B cell (primary cell): ENCODE measurements at regions not wholly inside any gene's neighbourhood (a gene's known extent, or its start where the extent isn't known, plus 50 kb on each side); places are given as distances from the start of the nearest gene placed in this dataset.

Source experiments
- ATAC-seq: fragments of 200-7000 bp; cut with Tn5 transposase; one replicate; pipeline ENCODE4 v1.10.0; 2021; ENCODE audit warnings: low read depth, mild to moderate bottlenecking, moderate number of reproducible peaks, moderate library complexity
- CTCF ChIA-PET: fragments of 350-600 bp; sonication (Branson Sonifier 250); formaldehyde crosslinking; loops from one replicate; lab custom pipeline; 2021; ENCODE audit warnings: antibody characterized with exemption, inconsistent platforms; lab: Charles Lee
- POLR2A ChIA-PET: fragments of 350-600 bp; sonication (Branson Sonifier 250); formaldehyde crosslinking; loops from one replicate; lab custom pipeline; 2021; ENCODE audit warnings: antibody characterized with exemption; lab: Charles Lee
- DNase-seq: peaks from one replicate; pipeline ENCODE4 v3.0.0; 2013
- H2AFZ ChIP-seq: 2 replicates; pipeline ENCODE4 v1.6.1; 2012; ENCODE audit warnings: mild to moderate bottlenecking, low read depth, low read length; ENCODE audit not compliant: insufficient read depth, poor library complexity, severe bottlenecking
- H3K27ac ChIP-seq, 2 donors: 1 replicate in 1 of 2; 2 replicates in 1 of 2; pipeline ENCODE4 v1.5.1; 2012 to 2013; ENCODE audit warnings: low read length in 2 of 2, mild to moderate bottlenecking in 2 of 2, moderate library complexity in 1 of 2
- H3K27me3 ChIP-seq, 4 experiments: fragments of 200-600 bp in 1 of 4; sonication (generic) in 1 of 4; replicated peaks in 1 of 4; 1 replicate in 2 of 4; 2 replicates in 2 of 4; pipeline versions ENCODE4 v1.6.1 to v1.7.0; 2013 to 2016; ENCODE audit warnings: low read length in 3 of 4, mild to moderate bottlenecking in 2 of 4, mixed read lengths in 1 of 4, moderate library complexity in 1 of 4; ENCODE audit not compliant: insufficient read depth in 4 of 4, control insufficient read depth in 3 of 4; ENCODE audit errors: control extremely low read depth in 1 of 4
- H3K36me3 ChIP-seq, 2 experiments: replicated peaks in 1 of 2; 1 replicate in 1 of 2; 2 replicates in 1 of 2; pipeline versions ENCODE4 v1.6.1 to v1.7.1; 2013; ENCODE audit warnings: low read length in 1 of 2; ENCODE audit not compliant: insufficient read depth in 2 of 2, control insufficient read depth in 1 of 2; ENCODE audit errors: control extremely low read depth in 1 of 2, extremely low read depth in 1 of 2
- H3K4me1 ChIP-seq, 2 donors: fragments of 200-600 bp in 1 of 2; sonication (generic) in 1 of 2; 1 replicate in 1 of 2; 2 replicates in 1 of 2; pipeline versions ENCODE4 v1.5.1 to v1.6.1; 2013 to 2017; ENCODE audit warnings: low read length in 2 of 2; ENCODE audit not compliant: control insufficient read depth in 2 of 2, insufficient read depth in 2 of 2
- H3K4me2 ChIP-seq: replicated peaks from 2 replicates; pipeline ENCODE3; 2012; ENCODE audit warnings: mild to moderate bottlenecking, low read depth, low read length; ENCODE audit not compliant: poor library complexity, severe bottlenecking
- H3K4me3 ChIP-seq, 5 experiments: fragments of 200-600 bp in 1 of 5; sonication (generic) in 1 of 5; 1 replicate in 3 of 5; 2 replicates in 2 of 5; pipeline versions ENCODE4 v1.5.1 to v1.7.0; 2011 to 2016; ENCODE audit warnings: low read length in 4 of 5, mild to moderate bottlenecking in 4 of 5, low read depth in 2 of 5, control low read depth in 1 of 5, moderate library complexity in 1 of 5; ENCODE audit not compliant: insufficient read depth in 1 of 5; ENCODE audit errors: control extremely low read depth in 1 of 5, extremely low read depth in 1 of 5
- H3K79me2 ChIP-seq: fragments of 200-600 bp; sonication (generic); one replicate; pipeline ENCODE4 v1.6.0; 2016; ENCODE audit warnings: low read length; ENCODE audit not compliant: control insufficient read depth, insufficient read depth
- H3K9ac ChIP-seq: fragments of 200-600 bp; sonication (generic); 2 replicates; pipeline ENCODE4 v1.6.1; 2017; ENCODE audit warnings: mild to moderate bottlenecking, low read length, moderate library complexity
- H3K9me3 ChIP-seq, 3 donors: one replicate each; pipeline versions ENCODE4 v1.6.1 to v1.7.1; 2013; ENCODE audit warnings: low read length in 2 of 3; ENCODE audit not compliant: control insufficient read depth in 2 of 3, insufficient read depth in 1 of 3; ENCODE audit errors: control extremely low read depth in 1 of 3
- H4K20me1 ChIP-seq: 2 replicates; pipeline ENCODE4 v1.6.0; 2012; ENCODE audit warnings: mild to moderate bottlenecking, low read length; ENCODE audit not compliant: insufficient read depth, control insufficient read depth, poor library complexity, severe bottlenecking
- H3K27ac Mint-ChIP-seq: one replicate; pipeline ENCODE4 v1.8.0; 2021; ENCODE audit warnings: mixed read lengths
- H3K27me3 Mint-ChIP-seq: one replicate; pipeline ENCODE4 v1.8.0; 2021; ENCODE audit warnings: mixed read lengths
- H3K4me1 Mint-ChIP-seq: one replicate; pipeline ENCODE4 v1.8.0; 2021; ENCODE audit warnings: mixed read lengths
- H3K4me3 Mint-ChIP-seq: one replicate; pipeline ENCODE4 v1.8.0; 2021; ENCODE audit warnings: mixed read lengths
- H3K9me3 Mint-ChIP-seq: one replicate; pipeline ENCODE4 v1.8.0; 2022; ENCODE audit warnings: mixed read lengths; ENCODE audit not compliant: insufficient read depth
- CTCF ChIP-seq: fragments of 200-600 bp; IDR thresholded peaks from one replicate; pipeline ENCODE4 v1.8.0; 2022; ENCODE audit warnings: antibody characterized with exemption, mild to moderate bottlenecking
- EZH2 ChIP-seq: IDR thresholded peaks from 2 replicates; pipeline ENCODE4 v1.6.1; 2012; ENCODE audit warnings: borderline replicate concordance, low read depth, mild to moderate bottlenecking, moderate library complexity, low read length; ENCODE audit not compliant: insufficient read depth, poor library complexity, severe bottlenecking
- WGBS: methylation state at CpG from one replicate; pipeline ENCODE4 v1.1.5; 2013; ENCODE audit warnings: missing lambda C conversion rate; ENCODE audit not compliant: insufficient coverage; 5-methylcytosine and 5-hydroxymethylcytosine counted together
- intact Hi-C: fragments of 100-400 bp; cut with micrococcal nuclease; formaldehyde crosslinking; loops from one replicate; pipeline ENCODE4 v1.10.0; 2022

- H3K27me3 Mint-ChIP-seq = peaks cover 16% of the 10 kb centered on the region
- H3K27ac ChIP-seq = no peak overlapping the region
- H3K4me3 ChIP-seq = no peak overlapping the region
- no peak overlapping the region for H3K4me2 ChIP-seq
- TF ChIP-seq CTCF (no peak), EZH2 (no peak)
- no peaks in the 10 kb centered on the region for H4K20me1 ChIP-seq
- H3K9me3 ChIP-seq = no peaks in the 10 kb centered on the region
- H3K9me3 Mint-ChIP-seq = no peaks in the 10 kb centered on the region
- ATAC-seq (no peak), DNase-seq (no peak)
- no peaks in the 10 kb centered on the region for H3K79me2 ChIP-seq
- ChIA-PET CTCF (no interaction called here), POLR2A (no interaction called here)
- H3K4me1 Mint-ChIP-seq = no peaks in the 10 kb centered on the region
- no CpG with 5 or more reads among the region's 6 CpGs for WGBS
- H3K4me1 ChIP-seq = no peaks in the 10 kb centered on the region
- intact Hi-C loops = no loop called here
- no peak overlapping the region for H3K4me3 Mint-ChIP-seq
- no peak overlapping the region for H3K27ac Mint-ChIP-seq
- no peak overlapping the region for H3K9ac ChIP-seq
- H2AFZ ChIP-seq = no peak overlapping the region
- H3K36me3 ChIP-seq = no peaks in the 10 kb centered on the region
- peaks cover 0 to 7% (median 2%) of the 10 kb centered on the region in 4 experiments for H3K27me3 ChIP-seq
Measured at GRCh38 chr16:87115646-87116045, 201.5 kb downstream of the C16orf95 start.

- Histone ChIP-seq H3K36me3 (no peaks in the 10 kb centered on the region), H3K27ac (no peak overlapping the region), H3K4me1 (no peaks in the 10 kb centered on the region), H3K9me3 (no peaks in the 10 kb centered on the region), H3K79me2 (no peaks in the 10 kb centered on the region), H3K4me2 (no peak overlapping the region), H3K27me3 (peaks cover 0 to 10% (median 2%) of the 10 kb centered on the region in 4 experiments), H2AFZ (no peak overlapping the region), H3K9ac (no peak overlapping the region), H3K4me3 (no peak overlapping the region), H4K20me1 (no peaks in the 10 kb centered on the region)
- ChIA-PET CTCF (no interaction called here), POLR2A (no interaction called here)
- no peaks in the 10 kb centered on the region for H3K9me3 Mint-ChIP-seq
- H3K27me3 Mint-ChIP-seq = peaks cover 26% of the 10 kb centered on the region
- no peaks in the 10 kb centered on the region for H3K4me1 Mint-ChIP-seq
- DNase-seq = no peak
- no peak overlapping the region for H3K4me3 Mint-ChIP-seq
- 15% methylated on average over 9 of the region's 12 CpGs for WGBS
- H3K27ac Mint-ChIP-seq = no peak overlapping the region
- no peak for TF ChIP-seq EZH2
- TF ChIP-seq CTCF = no peak
- ATAC-seq = no peak
- intact Hi-C loops = no loop called here
Measured at GRCh38 chr16:87117936-87118335, 199.3 kb downstream of the C16orf95 start.
